ENCODE measurements at regions not wholly inside any gene's neighbourhood (a gene's known extent, or its start where the extent isn't known, plus 50 kb on each side); places are given as distances from the start of the nearest gene placed in this dataset.

DNA sequence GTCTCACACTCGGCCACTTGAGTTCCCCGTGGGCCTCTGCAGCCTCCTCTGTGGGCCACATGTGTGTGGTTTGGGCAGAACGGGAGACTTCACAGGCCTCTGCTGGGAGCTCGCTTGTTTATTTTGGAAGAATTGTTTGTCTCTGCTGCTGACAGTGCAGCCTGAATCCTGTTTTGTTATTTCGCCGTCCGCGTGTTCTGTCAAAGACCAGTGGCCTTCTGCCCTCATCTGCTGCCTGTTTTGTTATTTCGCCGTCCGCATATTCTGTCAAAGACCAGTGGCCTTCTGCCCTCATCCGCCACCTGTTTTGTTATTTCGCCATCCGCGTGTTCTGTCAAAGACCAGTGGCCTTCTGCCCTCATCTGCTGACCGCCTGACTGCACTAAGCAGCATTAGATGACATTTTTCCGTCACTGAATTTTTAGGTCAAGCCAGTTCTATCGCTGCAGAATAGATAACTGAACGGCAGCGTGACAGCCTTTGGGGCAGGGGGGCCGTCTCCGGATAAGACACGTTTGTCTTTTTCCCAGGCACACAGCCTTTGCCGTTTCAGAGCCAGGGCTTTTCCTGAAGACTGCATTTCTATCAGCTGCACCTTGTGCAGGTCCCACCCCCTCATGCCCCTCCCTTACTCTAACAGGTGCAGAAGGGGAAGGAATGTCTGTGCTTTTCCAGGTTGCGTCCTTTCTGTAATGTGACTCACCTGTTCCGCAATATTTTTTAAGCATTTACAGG lies 158.5 kb upstream of the AFDN start (continued):
- TF ChIP-seq, protein P1, sequence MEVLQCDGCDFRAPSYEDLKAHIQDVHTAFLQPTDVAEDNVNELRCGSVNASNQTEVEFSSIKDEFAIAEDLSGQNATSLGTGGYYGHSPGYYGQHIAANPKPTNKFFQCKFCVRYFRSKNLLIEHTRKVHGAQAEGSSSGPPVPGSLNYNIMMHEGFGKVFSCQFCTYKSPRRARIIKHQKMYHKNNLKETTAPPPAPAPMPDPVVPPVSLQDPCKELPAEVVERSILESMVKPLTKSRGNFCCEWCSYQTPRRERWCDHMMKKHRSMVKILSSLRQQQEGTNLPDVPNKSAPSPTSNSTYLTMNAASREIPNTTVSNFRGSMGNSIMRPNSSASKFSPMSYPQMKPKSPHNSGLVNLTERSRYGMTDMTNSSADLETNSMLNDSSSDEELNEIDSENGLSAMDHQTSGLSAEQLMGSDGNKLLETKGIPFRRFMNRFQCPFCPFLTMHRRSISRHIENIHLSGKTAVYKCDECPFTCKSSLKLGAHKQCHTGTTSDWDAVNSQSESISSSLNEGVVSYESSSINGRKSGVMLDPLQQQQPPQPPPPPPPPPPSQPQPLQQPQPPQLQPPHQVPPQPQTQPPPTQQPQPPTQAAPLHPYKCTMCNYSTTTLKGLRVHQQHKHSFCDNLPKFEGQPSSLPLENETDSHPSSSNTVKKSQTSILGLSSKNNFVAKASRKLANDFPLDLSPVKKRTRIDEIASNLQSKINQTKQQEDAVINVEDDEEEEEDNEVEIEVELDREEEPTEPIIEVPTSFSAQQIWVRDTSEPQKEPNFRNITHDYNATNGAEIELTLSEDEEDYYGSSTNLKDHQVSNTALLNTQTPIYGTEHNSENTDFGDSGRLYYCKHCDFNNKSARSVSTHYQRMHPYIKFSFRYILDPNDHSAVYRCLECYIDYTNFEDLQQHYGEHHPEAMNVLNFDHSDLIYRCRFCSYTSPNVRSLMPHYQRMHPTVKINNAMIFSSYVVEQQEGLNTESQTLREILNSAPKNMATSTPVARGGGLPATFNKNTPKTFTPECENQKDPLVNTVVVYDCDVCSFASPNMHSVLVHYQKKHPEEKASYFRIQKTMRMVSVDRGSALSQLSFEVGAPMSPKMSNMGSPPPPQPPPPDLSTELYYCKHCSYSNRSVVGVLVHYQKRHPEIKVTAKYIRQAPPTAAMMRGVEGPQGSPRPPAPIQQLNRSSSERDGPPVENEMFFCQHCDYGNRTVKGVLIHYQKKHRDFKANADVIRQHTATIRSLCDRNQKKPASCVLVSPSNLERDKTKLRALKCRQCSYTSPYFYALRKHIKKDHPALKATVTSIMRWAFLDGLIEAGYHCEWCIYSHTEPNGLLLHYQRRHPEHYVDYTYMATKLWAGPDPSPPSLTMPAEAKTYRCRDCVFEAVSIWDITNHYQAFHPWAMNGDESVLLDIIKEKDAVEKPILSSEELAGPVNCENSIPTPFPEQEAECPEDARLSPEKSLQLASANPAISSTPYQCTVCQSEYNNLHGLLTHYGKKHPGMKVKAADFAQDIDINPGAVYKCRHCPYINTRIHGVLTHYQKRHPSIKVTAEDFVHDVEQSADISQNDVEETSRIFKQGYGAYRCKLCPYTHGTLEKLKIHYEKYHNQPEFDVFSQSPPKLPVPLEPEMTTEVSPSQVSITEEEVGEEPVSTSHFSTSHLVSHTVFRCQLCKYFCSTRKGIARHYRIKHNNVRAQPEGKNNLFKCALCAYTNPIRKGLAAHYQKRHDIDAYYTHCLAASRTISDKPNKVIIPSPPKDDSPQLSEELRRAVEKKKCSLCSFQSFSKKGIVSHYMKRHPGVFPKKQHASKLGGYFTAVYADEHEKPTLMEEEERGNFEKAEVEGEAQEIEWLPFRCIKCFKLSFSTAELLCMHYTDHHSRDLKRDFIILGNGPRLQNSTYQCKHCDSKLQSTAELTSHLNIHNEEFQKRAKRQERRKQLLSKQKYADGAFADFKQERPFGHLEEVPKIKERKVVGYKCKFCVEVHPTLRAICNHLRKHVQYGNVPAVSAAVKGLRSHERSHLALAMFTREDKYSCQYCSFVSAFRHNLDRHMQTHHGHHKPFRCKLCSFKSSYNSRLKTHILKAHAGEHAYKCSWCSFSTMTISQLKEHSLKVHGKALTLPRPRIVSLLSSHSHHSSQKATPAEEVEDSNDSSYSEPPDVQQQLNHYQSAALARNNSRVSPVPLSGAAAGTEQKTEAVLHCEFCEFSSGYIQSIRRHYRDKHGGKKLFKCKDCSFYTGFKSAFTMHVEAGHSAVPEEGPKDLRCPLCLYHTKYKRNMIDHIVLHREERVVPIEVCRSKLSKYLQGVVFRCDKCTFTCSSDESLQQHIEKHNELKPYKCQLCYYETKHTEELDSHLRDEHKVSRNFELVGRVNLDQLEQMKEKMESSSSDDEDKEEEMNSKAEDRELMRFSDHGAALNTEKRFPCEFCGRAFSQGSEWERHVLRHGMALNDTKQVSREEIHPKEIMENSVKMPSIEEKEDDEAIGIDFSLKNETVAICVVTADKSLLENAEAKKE (CRISPR knock-in tag; IDR thresholded peaks at IDR 0.05), result no peak
- no peak for TF ChIP-seq EZH2phosphoT487 (IDR thresholded peaks at IDR 0.05; ENCODE audit: unreplicated experiment)
- TF ChIP-seq NANOG (IDR thresholded peaks at IDR 0.05; ENCODE audit: borderline replicate concordance), result no peak
- TF ChIP-seq, protein P2, sequence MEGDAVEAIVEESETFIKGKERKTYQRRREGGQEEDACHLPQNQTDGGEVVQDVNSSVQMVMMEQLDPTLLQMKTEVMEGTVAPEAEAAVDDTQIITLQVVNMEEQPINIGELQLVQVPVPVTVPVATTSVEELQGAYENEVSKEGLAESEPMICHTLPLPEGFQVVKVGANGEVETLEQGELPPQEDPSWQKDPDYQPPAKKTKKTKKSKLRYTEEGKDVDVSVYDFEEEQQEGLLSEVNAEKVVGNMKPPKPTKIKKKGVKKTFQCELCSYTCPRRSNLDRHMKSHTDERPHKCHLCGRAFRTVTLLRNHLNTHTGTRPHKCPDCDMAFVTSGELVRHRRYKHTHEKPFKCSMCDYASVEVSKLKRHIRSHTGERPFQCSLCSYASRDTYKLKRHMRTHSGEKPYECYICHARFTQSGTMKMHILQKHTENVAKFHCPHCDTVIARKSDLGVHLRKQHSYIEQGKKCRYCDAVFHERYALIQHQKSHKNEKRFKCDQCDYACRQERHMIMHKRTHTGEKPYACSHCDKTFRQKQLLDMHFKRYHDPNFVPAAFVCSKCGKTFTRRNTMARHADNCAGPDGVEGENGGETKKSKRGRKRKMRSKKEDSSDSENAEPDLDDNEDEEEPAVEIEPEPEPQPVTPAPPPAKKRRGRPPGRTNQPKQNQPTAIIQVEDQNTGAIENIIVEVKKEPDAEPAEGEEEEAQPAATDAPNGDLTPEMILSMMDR (conservative IDR thresholded peaks at IDR 0.05; ENCODE audit: low read depth in 2 of 2), result no peak
- TF ChIP-seq STAT1 (IDR thresholded peaks at IDR 0.05; ENCODE audit: unreplicated experiment), result no peak
- TF ChIP-seq ZNF114 (CRISPR knock-in tag; IDR thresholded peaks at IDR 0.05), result no peak
- no peak for TF ChIP-seq CREB1 (CRISPR knock-in tag; IDR thresholded peaks at IDR 0.05; ENCODE audit: low read depth)
- TF ChIP-seq, protein P3, sequence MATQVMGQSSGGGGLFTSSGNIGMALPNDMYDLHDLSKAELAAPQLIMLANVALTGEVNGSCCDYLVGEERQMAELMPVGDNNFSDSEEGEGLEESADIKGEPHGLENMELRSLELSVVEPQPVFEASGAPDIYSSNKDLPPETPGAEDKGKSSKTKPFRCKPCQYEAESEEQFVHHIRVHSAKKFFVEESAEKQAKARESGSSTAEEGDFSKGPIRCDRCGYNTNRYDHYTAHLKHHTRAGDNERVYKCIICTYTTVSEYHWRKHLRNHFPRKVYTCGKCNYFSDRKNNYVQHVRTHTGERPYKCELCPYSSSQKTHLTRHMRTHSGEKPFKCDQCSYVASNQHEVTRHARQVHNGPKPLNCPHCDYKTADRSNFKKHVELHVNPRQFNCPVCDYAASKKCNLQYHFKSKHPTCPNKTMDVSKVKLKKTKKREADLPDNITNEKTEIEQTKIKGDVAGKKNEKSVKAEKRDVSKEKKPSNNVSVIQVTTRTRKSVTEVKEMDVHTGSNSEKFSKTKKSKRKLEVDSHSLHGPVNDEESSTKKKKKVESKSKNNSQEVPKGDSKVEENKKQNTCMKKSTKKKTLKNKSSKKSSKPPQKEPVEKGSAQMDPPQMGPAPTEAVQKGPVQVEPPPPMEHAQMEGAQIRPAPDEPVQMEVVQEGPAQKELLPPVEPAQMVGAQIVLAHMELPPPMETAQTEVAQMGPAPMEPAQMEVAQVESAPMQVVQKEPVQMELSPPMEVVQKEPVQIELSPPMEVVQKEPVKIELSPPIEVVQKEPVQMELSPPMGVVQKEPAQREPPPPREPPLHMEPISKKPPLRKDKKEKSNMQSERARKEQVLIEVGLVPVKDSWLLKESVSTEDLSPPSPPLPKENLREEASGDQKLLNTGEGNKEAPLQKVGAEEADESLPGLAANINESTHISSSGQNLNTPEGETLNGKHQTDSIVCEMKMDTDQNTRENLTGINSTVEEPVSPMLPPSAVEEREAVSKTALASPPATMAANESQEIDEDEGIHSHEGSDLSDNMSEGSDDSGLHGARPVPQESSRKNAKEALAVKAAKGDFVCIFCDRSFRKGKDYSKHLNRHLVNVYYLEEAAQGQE (IDR thresholded peaks at IDR 0.05; ENCODE audit: unreplicated experiment), result no peak
- TF ChIP-seq ZNF331 (CRISPR knock-in tag; IDR thresholded peaks at IDR 0.05; ENCODE audit: low read depth), result no peak
- TF ChIP-seq JUNB (IDR thresholded peaks at IDR 0.05; ENCODE audit: unreplicated experiment), result no peak
- no peak for TF ChIP-seq EZH2 (IDR thresholded peaks at IDR 0.05; ENCODE audit: low read depth, unreplicated experiment)
